GM20431 (cell line): ENCODE measurements at regions not wholly inside any gene's neighbourhood (a gene's known extent, or its start where the extent isn't known, plus 50 kb on each side); places are given as distances from the start of the nearest gene placed in this dataset.

ENCODE experiments used
- in situ Hi-C: fragments of 300-500 bp; cut with MseI, MboI; formaldehyde crosslinking; loops from one replicate; pipeline ENCODE4 v1.15.0; 2020; ENCODE audit warnings: low sequenced_read_pairs; ENCODE audit not compliant: unreplicated experiment

DNA sequence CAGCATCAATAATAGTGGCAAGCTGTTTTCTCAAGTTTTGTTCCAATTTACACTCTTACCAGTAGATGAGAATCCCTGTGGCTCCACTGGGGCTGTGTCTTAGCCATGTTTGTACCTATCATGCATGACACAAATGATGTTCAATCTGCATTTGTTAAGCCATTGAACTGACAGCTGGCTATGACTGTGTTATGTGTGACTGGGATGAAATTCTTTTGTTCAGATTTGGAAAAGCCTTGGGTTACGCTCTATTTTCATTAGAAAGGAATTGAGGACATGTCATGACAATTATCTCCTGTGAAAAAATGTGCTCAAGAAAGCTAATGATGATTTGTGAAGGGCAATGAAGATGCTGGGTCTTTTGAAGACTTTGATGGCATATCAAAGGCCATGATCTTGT lies 201.8 kb upstream of the LARGE1 start:
- in situ Hi-C loops: no loop called here

DNA sequence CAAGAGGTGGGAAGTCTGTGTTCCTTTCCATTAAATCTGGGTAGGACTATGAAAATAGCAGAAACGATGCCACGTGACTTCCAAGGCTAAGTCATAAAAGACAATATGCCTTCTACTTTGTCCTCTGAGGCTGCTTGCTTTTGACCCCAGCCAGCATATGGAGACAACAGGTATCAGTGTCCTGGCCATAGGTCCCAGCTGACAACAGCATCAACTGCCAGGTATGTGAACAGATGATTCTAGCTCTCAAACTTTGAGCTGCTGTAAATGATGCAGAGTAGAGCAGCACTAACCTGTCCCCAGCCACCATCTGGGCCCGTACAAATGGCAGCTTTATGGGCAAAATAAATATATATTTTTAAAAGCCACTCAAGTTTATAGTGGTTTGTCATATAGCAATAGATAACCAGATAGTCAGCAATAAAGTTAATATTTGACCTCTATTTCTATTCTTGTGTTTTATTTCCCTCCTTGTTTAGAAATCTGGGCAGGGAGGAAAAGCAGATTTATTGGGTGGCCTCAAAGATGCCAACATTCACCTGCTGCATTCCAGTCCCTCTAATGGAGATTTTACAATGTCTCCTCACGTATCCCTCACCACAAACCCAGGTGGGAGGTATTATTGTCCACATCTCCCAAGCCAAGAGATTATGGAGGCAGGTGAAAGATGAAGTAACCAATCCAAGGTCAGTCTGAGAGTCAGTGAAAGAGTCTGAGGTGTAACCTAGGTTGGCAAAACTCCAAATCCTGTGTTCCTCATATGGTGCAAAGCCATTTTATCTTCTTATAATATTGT lies 209.6 kb upstream of the LARGE1 start:
- in situ Hi-C loops: no loop called here

DNA sequence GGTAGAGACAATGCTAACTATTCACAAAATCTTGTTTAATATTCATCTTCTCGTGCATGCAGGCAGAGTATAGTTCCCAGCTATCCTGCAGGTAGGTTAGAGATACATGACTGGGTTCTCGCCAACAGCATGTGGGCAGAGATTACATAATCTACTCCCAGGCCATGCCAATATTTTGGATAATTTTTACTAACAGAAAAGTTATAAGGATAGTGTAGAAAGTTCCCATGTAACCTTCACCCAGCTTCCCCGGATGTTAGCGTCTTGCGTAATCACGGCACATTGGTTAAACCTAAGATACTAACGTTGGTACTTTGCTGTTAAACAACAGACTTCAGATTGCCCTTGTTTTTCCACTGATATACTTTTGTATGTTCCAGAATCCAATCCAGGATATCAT lies 215.5 kb upstream of the LARGE1 start:
- in situ Hi-C loops: no loop called here

DNA sequence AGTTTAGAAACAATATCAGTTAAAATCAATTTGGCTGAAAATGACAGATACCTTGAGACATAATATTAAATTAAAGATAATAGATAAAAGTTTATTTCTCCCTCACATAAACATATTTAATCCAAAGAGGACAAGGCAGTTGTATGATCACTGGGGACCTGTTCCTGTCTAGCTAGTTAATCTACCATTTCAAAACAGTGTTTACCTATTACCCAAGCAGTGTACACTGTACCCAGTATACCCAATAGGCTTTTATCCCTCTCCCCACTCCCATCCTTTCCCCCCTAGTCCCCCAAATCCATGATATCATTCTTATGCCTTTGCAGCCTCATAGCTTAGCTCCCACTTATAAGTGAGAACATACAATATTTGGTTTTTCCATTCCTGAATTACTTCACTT lies 229.7 kb upstream of the LARGE1 start:
- in situ Hi-C loops: no loop called here

DNA sequence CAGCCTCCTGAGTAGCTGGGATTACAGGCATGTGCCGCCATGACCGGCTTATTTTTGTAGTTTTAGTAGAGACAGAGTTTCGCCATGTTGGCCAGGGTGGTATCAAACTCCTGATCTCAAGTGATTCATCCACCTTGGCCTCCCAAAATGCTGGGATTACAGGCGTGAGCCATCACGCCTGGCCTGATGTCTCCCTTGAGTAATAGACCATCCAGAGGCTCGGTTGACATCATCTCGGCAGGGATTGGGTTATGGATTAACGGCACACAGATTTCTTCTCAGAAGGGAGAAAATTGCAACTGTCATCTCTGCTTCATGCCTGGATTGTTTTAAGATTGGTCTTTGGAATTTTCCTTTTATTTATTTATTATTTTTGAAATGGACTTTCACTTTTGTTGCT lies 239.2 kb upstream of the LARGE1 start:
- in situ Hi-C loops: no loop called here

GRCh38 chr22:34160141-34160783 lies 240.0 kb upstream of the LARGE1 start:
- in situ Hi-C loops: no loop called here

DNA sequence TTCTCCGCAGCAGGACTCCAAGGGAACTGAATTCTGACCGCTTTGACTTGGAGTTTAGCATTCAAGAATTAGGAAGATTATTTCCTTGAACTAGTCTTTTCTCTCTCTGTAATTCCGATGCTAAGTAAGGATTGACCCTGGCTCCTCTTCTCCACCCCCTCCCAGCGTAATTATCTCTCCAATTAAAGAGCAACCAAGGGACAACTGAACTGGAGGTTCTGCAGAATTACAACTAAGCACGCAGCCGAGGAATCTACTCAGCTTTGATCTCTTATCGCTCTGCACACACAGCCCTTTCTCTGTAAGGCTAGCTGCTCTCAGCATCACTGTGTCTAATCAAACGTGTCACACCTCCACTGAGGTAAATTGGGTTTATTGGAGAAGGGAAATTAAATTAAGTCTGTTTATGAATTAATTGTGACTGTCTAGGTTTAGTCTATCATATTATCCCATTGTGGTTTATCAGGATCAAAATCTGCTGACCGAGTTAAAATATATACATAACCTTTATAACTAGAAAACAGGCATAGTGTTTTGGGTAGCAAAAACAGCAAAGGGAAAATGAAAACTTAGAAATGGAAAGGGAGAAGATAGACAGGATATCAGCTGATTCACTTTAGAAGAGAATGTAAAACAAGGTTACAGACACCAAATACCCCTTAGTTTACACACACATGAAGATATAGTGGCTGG lies 241.3 kb upstream of the LARGE1 start:
- in situ Hi-C loops: no loop called here

DNA sequence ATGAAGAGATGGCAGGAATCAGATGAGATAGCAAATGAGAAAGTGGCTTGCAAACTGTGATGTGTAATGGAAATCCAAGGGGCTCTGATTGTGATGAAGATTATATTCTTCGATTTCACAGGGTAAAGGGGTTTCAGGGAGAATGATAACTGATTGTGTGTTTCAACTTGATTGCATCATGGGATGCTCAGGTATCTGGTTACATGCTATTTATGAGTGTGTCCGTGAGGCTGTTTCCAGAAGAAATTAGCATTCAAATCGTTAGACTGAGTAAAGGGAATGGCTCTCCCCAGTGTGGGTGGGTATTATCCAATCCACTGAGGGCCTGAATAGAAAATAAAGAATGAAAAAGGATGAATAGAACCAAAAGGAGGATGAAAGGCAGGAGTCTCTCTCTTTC lies 278.7 kb upstream of the LARGE1 start:
- in situ Hi-C loops: no loop called here

- in situ Hi-C loops: no loop called here
These were observed 290.0 kb upstream of the LARGE1 start for GRCh38 chr22:34210301-34210700.

GRCh38 chr22:34214372-34214771 lies 294.1 kb upstream of the LARGE1 start:
- in situ Hi-C loops: no loop called here

- in situ Hi-C loops: no loop called here
These were observed 305.0 kb upstream of the LARGE1 start for GRCh38 chr22:34225278-34225677.

GRCh38 chr22:34236527-34236926 lies 316.3 kb upstream of the LARGE1 start:
- in situ Hi-C loops: no loop called here

- in situ Hi-C loops: no loop called here
These were observed 319.1 kb upstream of the LARGE1 start for GRCh38 chr22:34239421-34239820.

- in situ Hi-C loops: no loop called here
These were observed 322.7 kb upstream of the LARGE1 start for GRCh38 chr22:34243023-34243422.

DNA sequence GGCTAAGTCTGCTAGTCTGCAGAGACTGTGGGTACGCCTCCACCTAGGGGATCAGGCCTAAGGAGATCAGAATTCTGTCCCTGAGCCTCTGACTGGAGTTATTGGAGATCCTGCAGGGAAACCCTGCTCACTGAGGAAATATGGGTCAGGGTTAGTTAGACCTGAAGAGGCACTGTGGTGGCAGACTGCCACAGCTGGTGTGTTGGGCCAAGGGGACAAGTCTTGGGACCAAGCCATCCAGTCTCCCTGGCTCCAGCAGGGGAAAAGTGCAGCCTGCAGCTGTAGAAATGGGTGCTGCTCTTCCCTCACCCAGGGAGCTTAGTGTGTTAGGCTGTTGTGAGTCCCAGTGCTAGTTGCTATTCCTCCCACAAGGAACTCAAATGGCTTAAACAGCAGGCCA lies 334.8 kb upstream of the LARGE1 start:
- in situ Hi-C loops: no loop called here

DNA sequence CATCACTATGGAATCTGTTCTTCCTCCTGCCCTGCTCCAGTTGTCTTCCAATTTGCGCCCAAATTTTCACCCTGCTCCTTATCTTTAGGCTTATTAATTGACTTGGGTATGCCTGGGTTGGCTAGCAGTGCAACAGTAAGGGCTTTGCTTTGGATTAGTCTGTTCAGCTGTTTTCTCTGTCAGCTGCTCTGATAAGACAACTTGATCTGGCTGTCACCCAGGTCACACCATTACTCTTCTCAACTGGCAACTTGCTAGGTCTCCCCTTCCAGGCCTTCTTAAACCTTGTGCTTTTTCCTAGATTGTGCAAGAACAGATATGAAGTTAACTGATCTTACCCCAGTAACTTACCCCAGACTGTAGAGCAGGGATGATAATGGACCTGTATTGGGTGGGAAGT lies 357.8 kb upstream of the LARGE1 start:
- in situ Hi-C loops: no loop called here

DNA sequence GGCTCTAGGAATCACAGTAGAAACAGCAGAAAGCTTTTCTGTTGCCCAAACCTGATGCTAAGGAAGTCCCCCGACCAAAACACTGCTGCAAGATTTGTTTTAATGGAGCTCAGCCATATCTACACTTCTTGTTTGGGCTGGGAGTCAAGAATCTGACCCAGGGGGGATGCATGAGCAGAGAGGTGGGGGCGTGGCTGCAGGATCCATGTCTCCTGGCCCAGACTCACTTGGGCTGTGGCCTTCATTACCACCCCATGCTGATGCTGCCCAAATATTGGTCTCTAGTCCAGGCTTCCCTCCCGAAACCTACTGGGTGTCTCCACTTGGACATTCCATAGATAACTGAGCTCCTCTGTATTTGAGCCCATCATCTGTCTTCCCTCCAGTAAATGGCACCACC lies 361.5 kb upstream of the LARGE1 start:
- in situ Hi-C loops: no loop called here

DNA sequence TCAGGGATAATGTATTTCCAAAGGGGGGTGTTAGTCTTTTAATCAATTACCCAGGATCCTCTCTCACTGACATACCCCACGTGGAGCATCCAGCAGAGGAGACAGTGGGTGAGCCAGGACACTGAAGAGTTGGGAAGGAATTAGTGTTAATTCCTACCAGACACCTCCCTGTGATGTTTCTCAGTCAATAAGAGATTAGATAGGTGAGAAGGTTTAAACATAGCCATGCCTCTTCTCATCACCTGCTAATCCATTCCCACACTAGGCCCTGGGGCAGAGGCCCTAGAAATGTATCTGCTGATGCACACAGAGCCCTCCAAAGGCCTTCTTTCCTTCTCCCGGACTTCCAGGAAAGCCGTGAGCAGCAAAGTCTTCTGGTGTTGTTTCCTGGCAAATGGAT lies 363.6 kb upstream of the LARGE1 start:
- in situ Hi-C loops: no loop called here

DNA sequence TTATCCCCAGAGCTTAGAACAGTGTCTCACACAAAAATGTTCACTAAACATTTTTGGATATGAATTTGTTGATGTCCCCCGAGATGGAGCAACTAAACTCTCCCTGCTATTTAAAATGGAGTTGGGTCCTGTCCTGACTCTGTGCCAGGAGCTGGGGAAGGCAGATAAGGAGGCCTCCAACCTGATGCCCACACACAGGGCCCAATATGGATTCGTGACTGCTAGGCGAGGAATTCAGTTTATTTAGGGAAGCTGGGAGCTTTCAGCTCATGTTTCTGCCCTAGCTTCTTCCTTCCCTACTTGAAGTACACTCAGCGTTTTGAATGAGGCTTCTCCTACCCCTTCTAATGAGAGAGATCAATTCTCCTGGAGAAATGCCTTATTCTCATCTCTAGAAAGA lies 373.0 kb upstream of the LARGE1 start:
- in situ Hi-C loops: no loop called here

DNA sequence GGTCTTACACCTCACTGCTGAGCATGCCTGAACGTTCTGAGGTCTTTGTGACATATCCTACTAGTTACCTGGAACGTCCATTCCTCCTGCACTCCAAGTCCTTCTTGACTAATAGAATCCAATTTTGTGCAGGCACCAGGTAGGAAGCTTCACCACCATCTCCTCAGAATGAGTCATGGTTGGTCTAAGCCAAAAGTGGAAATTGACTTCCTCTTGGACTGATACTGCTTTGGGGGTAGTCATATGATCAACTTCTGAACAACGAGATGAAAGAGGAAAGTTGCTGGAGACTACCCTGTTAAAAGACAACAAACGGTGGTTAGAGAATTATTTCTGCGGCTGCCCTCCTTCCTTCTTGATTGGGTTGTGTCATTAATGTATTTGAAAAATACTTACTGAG lies 374.2 kb upstream of the LARGE1 start:
- in situ Hi-C loops: no loop called here

DNA sequence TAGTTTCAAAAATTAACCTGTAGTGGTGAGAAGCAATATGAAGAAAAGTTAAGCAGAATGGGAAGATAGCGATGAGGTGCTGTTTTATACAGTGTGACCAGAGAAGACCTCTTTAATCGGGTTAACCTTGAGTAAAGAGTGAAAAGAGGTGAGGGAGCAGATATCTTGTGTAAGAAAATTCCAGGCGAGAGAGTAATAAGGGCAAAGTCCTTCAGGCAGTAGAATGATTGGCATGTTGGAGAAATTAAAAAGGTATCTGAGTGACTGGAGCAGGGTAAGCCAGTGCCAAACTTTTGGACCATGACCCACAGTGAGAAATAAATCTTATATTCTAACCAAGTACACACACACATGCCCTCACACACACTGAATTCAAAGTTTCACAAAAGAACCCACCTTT lies 374.7 kb upstream of the LARGE1 start:
- in situ Hi-C loops: no loop called here
